Suppressor macrophage treated with lipopolysaccharide for 4 hours (primary cell): ENCODE measurements at regions not wholly inside any gene's neighbourhood (a gene's known extent, or its start where the extent isn't known, plus 50 kb on each side); places are given as distances from the start of the nearest gene placed in this dataset.
"Not testable (repeated sequence)": the region's sequence is repeated elsewhere in the genome, so short reads cannot be mapped to it uniquely, and the experiment has no call there.

Experiments
- DNase-seq: peaks from one replicate; pipeline ENCODE4 v3.0.0-alpha.2; 2020

- no peak for DNase-seq
These were observed 171.4 kb upstream of the NPY2R start for GRCh38 chr4:155037031-155037430.

GRCh38 chr4:155038459-155038858, 170.0 kb upstream of the NPY2R start:
- no peak for DNase-seq

GRCh38 chr4:155039162-155039561, 169.3 kb upstream of the NPY2R start:
- no peak for DNase-seq

- no peak for DNase-seq
These were observed 168.4 kb upstream of the NPY2R start for GRCh38 chr4:155040031-155040430.

GRCh38 chr4:155042014-155042413, 166.4 kb upstream of the NPY2R start:
- DNase-seq: no peak

- DNase-seq: not testable (repeated sequence)
These were observed 164.2 kb upstream of the NPY2R start for GRCh38 chr4:155044251-155044650.

GRCh38 chr4:155047755-155048154, 160.7 kb upstream of the NPY2R start:
- DNase-seq: no peak

GRCh38 chr4:155054042-155054441, 154.4 kb upstream of the NPY2R start:
- not testable (repeated sequence) for DNase-seq

GRCh38 chr4:155060419-155060818, 148.0 kb upstream of the NPY2R start:
- DNase-seq: no peak

GRCh38 chr4:155060873-155061272, 147.6 kb upstream of the NPY2R start:
- DNase-seq: no peak

GRCh38 chr4:155062948-155063347, 145.5 kb upstream of the NPY2R start:
- no peak for DNase-seq

- DNase-seq: not testable (repeated sequence)
These were observed 143.5 kb upstream of the NPY2R start for GRCh38 chr4:155064934-155065333.

- no peak for DNase-seq
These were observed 141.6 kb upstream of the NPY2R start for GRCh38 chr4:155066871-155067270.

- DNase-seq: no peak
These were observed 136.5 kb upstream of the NPY2R start for GRCh38 chr4:155071962-155072361.

- no peak for DNase-seq
These were observed 136.0 kb upstream of the NPY2R start for GRCh38 chr4:155072417-155072816.

GRCh38 chr4:155073852-155074251, 134.6 kb upstream of the NPY2R start:
- DNase-seq: no peak

GRCh38 chr4:155076256-155076785, 132.1 kb upstream of the NPY2R start:
- no peak for DNase-seq

- no peak for DNase-seq
These were observed 130.8 kb upstream of the NPY2R start for GRCh38 chr4:155077452-155078229.

- DNase-seq: no peak
These were observed 128.6 kb upstream of the NPY2R start for GRCh38 chr4:155079871-155080270.

- DNase-seq: no peak
These were observed 127.2 kb upstream of the NPY2R start for GRCh38 chr4:155081222-155081621.

GRCh38 chr4:155085843-155086530, 122.4 kb upstream of the NPY2R start:
- DNase-seq: no peak

- DNase-seq: no peak
These were observed 114.1 kb upstream of the NPY2R start for GRCh38 chr4:155094201-155094820.

- DNase-seq: no peak
These were observed 109.2 kb upstream of the NPY2R start for GRCh38 chr4:155099231-155099630.

GRCh38 chr4:155106629-155107028, 101.8 kb upstream of the NPY2R start:
- DNase-seq: no peak
